Upper lobe of right lung (tissue), 1 donor: ENCODE measurements at regions not wholly inside any gene's neighbourhood (a gene's known extent, or its start where the extent isn't known, plus 50 kb on each side); places are given as distances from the start of the nearest gene placed in this dataset.

Source experiments
- ATAC-seq: fragments of 200-7000 bp; cut with Tn5 transposase; one replicate; pipeline ENCODE4 v1.9.1; 2020; ENCODE audit warnings: mild to moderate bottlenecking, moderate library complexity
- DNase-seq: peaks from one replicate; pipeline ENCODE4 v3.0.0-alpha.2; 2020
- H3K27ac ChIP-seq: fragments of 200-600 bp; one replicate; pipeline ENCODE4 v1.8.0; 2022
- H3K27me3 ChIP-seq: fragments of 200-600 bp; one replicate; pipeline ENCODE4 v1.8.0; 2022; ENCODE audit warnings: mild to moderate bottlenecking
- H3K36me3 ChIP-seq: fragments of 200-600 bp; one replicate; pipeline ENCODE4 v1.8.0; 2022
- H3K4me1 ChIP-seq: fragments of 200-600 bp; one replicate; pipeline ENCODE4 v1.8.0; 2022
- H3K4me3 ChIP-seq: fragments of 200-600 bp; one replicate; pipeline ENCODE4 v1.8.0; 2022; ENCODE audit warnings: mild to moderate bottlenecking
- H3K9me3 ChIP-seq: fragments of 200-600 bp; one replicate; pipeline ENCODE4 v1.8.0; 2022
- intact Hi-C: fragments of 100-400 bp; cut with DNase I; formaldehyde crosslinking; loops from one replicate; pipeline ENCODE4 v1.11.0; 2022
- TF ChIP-seq, protein P1 (sequence below): fragments of 200-600 bp; IDR thresholded peaks from one replicate; pipeline ENCODE4 v1.8.0; 2022; ENCODE audit warnings: antibody characterized with exemption
- donor health status: DM: no; HTN: yes; CAD: no; lungs with severe emphysema.

- H3K27me3 ChIP-seq: no peaks in the 10 kb centered on the region
- intact Hi-C loops: no loop called here
- DNase-seq (no peak), ATAC-seq (no peak)
- H3K4me1 ChIP-seq: no peaks in the 10 kb centered on the region
- H3K36me3 ChIP-seq: no peaks in the 10 kb centered on the region
- H3K4me3 ChIP-seq: no peak overlapping the region
- H3K27ac ChIP-seq: no peak overlapping the region
- no peaks in the 10 kb centered on the region for H3K9me3 ChIP-seq
- TF ChIP-seq, protein P1, sequence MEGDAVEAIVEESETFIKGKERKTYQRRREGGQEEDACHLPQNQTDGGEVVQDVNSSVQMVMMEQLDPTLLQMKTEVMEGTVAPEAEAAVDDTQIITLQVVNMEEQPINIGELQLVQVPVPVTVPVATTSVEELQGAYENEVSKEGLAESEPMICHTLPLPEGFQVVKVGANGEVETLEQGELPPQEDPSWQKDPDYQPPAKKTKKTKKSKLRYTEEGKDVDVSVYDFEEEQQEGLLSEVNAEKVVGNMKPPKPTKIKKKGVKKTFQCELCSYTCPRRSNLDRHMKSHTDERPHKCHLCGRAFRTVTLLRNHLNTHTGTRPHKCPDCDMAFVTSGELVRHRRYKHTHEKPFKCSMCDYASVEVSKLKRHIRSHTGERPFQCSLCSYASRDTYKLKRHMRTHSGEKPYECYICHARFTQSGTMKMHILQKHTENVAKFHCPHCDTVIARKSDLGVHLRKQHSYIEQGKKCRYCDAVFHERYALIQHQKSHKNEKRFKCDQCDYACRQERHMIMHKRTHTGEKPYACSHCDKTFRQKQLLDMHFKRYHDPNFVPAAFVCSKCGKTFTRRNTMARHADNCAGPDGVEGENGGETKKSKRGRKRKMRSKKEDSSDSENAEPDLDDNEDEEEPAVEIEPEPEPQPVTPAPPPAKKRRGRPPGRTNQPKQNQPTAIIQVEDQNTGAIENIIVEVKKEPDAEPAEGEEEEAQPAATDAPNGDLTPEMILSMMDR: no peak
Measured at GRCh38 chr12:88752183-88752582, 171.9 kb upstream of the KITLG start.

- peaks cover 4% of the 10 kb centered on the region for H3K4me1 ChIP-seq
- intact Hi-C loops: no loop called here
- no peak overlapping the region for H3K27ac ChIP-seq
- TF ChIP-seq, protein P1: no peak
- DNase-seq (no peak), ATAC-seq (no peak)
- no peak overlapping the region for H3K4me3 ChIP-seq
- no peaks in the 10 kb centered on the region for H3K36me3 ChIP-seq
- H3K27me3 ChIP-seq: no peaks in the 10 kb centered on the region
- H3K9me3 ChIP-seq: no peaks in the 10 kb centered on the region
Measured at GRCh38 chr12:88750867-88751543, 170.7 kb upstream of the KITLG start.

GRCh38 chr12:88746386-88746785 is 166.1 kb upstream of the KITLG start:
- no peak overlapping the region for H3K27ac ChIP-seq
- no peaks in the 10 kb centered on the region for H3K9me3 ChIP-seq
- ATAC-seq: no peak
- peaks cover 4% of the 10 kb centered on the region for H3K4me1 ChIP-seq
- no peak for DNase-seq
- no peaks in the 10 kb centered on the region for H3K27me3 ChIP-seq
- H3K36me3 ChIP-seq: no peaks in the 10 kb centered on the region
- TF ChIP-seq, protein P1: no peak
- intact Hi-C loops: no loop called here
- no peak overlapping the region for H3K4me3 ChIP-seq

DNA sequence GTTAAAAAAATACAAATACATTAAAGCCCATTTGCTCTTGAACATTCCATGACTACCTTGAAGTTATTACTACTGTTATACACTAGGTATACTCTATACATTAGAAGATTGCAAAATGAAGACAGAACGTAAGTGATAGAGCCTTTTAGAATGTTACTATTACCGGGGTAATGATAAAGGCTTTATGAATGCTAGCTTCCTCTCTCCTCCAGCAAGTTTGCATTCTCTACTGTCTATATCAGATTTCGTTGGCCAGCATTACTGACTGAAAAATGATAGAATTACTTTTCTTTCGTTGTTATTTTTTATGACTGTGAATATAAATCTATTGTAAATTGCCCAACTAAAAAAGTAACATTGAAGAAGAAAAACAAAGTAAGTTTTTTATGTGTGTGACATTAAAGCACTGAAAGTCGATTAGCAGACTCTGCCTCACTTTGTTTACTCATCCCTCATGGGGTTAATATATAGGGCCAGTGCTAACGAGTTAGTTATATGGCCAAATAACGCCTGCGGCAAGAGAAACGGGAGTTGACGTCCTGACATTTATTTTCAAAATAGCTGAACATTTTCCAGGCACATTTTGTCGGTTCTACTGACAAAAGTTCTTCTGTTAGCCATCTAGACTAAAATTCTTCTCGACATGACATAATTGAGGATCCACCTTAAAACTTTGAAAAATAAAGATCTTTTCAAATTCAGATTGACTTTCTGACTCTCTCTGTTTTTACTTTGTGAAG is 163.8 kb upstream of the KITLG start:
- no peak overlapping the region for H3K4me3 ChIP-seq
- TF ChIP-seq, protein P1: no peak
- no peak overlapping the region for H3K27ac ChIP-seq
- intact Hi-C loops: no loop called here
- no peaks in the 10 kb centered on the region for H3K36me3 ChIP-seq
- peaks cover 4% of the 10 kb centered on the region for H3K4me1 ChIP-seq
- no peaks in the 10 kb centered on the region for H3K27me3 ChIP-seq
- DNase-seq (no peak), ATAC-seq (no peak)
- no peaks in the 10 kb centered on the region for H3K9me3 ChIP-seq

GRCh38 chr12:88737838-88738472 is 157.7 kb upstream of the KITLG start:
- Histone ChIP-seq H3K4me3 (no peak overlapping the region), H3K4me1 (no peaks in the 10 kb centered on the region), H3K27me3 (no peaks in the 10 kb centered on the region), H3K9me3 (no peaks in the 10 kb centered on the region), H3K27ac (no peak overlapping the region), H3K36me3 (no peaks in the 10 kb centered on the region)
- no peak for DNase-seq
- peak; percentile 72 for ATAC-seq
- intact Hi-C loops: no loop called here
- TF ChIP-seq, protein P1: no peak
